D721Med (cell line): ENCODE measurements at regions not wholly inside any gene's neighbourhood (a gene's known extent, or its start where the extent isn't known, plus 50 kb on each side); places are given as distances from the start of the nearest gene placed in this dataset.
"Not testable (repeated sequence)": the region's sequence is repeated elsewhere in the genome, so short reads cannot be mapped to it uniquely, and the experiment has no call there.

ENCODE experiments used
- DNase-seq: peaks from one replicate; pipeline ENCODE4 v3.0.0; 2011; ENCODE audit warnings: low spot score; ENCODE audit not compliant: insufficient read length
- FAIRE-seq: peaks from 2 replicates; lab custom pipeline; 2011; peaks lifted over from hg19 to GRCh38; lab: Jason Lieb, UNC
- CTCF ChIP-seq: IDR thresholded peaks from 2 replicates; pipeline ENCODE4 v1.5.1; 2012; ENCODE audit warnings: mild to moderate bottlenecking, control low read depth; ENCODE audit not compliant: insufficient read depth; ENCODE audit errors: missing control alignments

- FAIRE-seq, result no peak
- TF ChIP-seq CTCF, result no peak
- no peak for DNase-seq
Measured at GRCh38 chr6:81353262-81353661, 399.2 kb downstream of the TENT5A start.

GRCh38 chr6:81344026-81344425 is 408.5 kb downstream of the TENT5A start:
- FAIRE-seq, DNase-seq: not testable (repeated sequence)

GRCh38 chr6:81340946-81341345 is 411.5 kb downstream of the TENT5A start:
- DNase-seq (no peak), FAIRE-seq (no peak)

GRCh38 chr6:81331526-81331925 is 421.0 kb downstream of the TENT5A start:
- DNase-seq (no peak), FAIRE-seq (no peak)

More at GRCh38 chr6:81340946-81341345, 411.5 kb downstream of the TENT5A start:
- TF ChIP-seq CTCF, result no peak

GRCh38 chr6:81328700-81329099 is 423.8 kb downstream of the TENT5A start:
- DNase-seq (no peak), FAIRE-seq (no peak)
- TF ChIP-seq CTCF, result no peak

More at GRCh38 chr6:81331526-81331925, 421.0 kb downstream of the TENT5A start:
- TF ChIP-seq CTCF, result no peak

- TF ChIP-seq CTCF, result no peak
- DNase-seq, result no peak
- no peak for FAIRE-seq
Measured at GRCh38 chr6:81326881-81327561, 425.5 kb downstream of the TENT5A start.

- no peak for DNase-seq
- no peak for FAIRE-seq
- TF ChIP-seq CTCF, result no peak
Measured at GRCh38 chr6:81309811-81310210, 442.7 kb downstream of the TENT5A start.
